Lower leg skin (tissue), 4 donors: ENCODE measurements at regions not wholly inside any gene's neighbourhood (a gene's known extent, or its start where the extent isn't known, plus 50 kb on each side); places are given as distances from the start of the nearest gene placed in this dataset.
"Not testable (repeated sequence)": the region's sequence is repeated elsewhere in the genome, so short reads cannot be mapped to it uniquely, and the experiment has no call there.

Experiments
- DNase-seq, 2 donors: peaks; one replicate each; pipeline ENCODE4 v3.0.0-alpha.2; 2019; ENCODE audit warnings: low spot score in 2 of 2
- H3K4me3 ChIP-seq: fragments of 200-600 bp; sonication (generic); 2 replicates; pipeline ENCODE4 v1.5.1; 2017; ENCODE audit warnings: mild to moderate bottlenecking, low read depth; ENCODE audit not compliant: poor library complexity, severe bottlenecking
- POLR2A ChIP-seq, 2 donors: fragments of 450-650 bp; IDR thresholded peaks; one replicate each; pipeline ENCODE4 v1.6.1; 2016 to 2017; ENCODE audit warnings: antibody characterized with exemption in 2 of 2, mild to moderate bottlenecking in 1 of 2, moderate library complexity in 1 of 2
- WGBS, 2 donors: methylation state at CpG; one replicate each; pipeline ENCODE4 v1.1.5; 2018; 5-methylcytosine and 5-hydroxymethylcytosine counted together
- intact Hi-C: fragments of 100-400 bp; cut with DNase I; formaldehyde crosslinking; loops from one replicate; pipeline ENCODE4 v1.15.0; 2023; ENCODE audit warnings: low total_unique reads
- TF ChIP-seq, protein P1 (sequence below), 3 donors: fragments of 450-650 bp; IDR thresholded peaks; one replicate each; pipeline ENCODE4 v1.5.1; 2016; ENCODE audit warnings: antibody characterized with exemption in 3 of 3, mild to moderate bottlenecking in 3 of 3, moderate library complexity in 2 of 3

DNA sequence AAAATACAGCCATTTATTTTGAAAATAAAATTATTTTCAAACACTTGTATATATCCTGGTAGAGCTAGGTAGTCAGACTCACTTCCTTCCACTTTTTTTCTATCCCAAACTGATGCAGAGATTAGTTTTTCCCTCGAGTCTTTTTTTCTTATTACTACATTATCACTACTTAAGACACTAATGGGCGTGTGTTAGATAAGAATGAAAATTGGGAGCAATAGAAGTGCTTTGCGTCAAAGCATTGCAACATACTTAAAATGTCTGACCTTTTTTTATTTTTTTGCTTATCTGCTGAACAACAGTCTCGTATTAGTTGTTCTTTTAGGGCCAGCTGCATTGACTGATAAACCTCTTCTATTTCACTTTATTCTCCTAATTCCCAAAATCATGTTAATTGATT is 1278.7 kb downstream of the CDH12 start:
- WGBS, 2 donors, result 51 to 56% methylated on average over 4 of the region's 4 CpGs
- no peak for DNase-seq
- TF ChIP-seq, protein P1, sequence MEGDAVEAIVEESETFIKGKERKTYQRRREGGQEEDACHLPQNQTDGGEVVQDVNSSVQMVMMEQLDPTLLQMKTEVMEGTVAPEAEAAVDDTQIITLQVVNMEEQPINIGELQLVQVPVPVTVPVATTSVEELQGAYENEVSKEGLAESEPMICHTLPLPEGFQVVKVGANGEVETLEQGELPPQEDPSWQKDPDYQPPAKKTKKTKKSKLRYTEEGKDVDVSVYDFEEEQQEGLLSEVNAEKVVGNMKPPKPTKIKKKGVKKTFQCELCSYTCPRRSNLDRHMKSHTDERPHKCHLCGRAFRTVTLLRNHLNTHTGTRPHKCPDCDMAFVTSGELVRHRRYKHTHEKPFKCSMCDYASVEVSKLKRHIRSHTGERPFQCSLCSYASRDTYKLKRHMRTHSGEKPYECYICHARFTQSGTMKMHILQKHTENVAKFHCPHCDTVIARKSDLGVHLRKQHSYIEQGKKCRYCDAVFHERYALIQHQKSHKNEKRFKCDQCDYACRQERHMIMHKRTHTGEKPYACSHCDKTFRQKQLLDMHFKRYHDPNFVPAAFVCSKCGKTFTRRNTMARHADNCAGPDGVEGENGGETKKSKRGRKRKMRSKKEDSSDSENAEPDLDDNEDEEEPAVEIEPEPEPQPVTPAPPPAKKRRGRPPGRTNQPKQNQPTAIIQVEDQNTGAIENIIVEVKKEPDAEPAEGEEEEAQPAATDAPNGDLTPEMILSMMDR (IDR thresholded peaks at IDR 0.05), result no peak
- intact Hi-C loops, result no loop called here
- no peak overlapping the region for H3K4me3 ChIP-seq

DNA sequence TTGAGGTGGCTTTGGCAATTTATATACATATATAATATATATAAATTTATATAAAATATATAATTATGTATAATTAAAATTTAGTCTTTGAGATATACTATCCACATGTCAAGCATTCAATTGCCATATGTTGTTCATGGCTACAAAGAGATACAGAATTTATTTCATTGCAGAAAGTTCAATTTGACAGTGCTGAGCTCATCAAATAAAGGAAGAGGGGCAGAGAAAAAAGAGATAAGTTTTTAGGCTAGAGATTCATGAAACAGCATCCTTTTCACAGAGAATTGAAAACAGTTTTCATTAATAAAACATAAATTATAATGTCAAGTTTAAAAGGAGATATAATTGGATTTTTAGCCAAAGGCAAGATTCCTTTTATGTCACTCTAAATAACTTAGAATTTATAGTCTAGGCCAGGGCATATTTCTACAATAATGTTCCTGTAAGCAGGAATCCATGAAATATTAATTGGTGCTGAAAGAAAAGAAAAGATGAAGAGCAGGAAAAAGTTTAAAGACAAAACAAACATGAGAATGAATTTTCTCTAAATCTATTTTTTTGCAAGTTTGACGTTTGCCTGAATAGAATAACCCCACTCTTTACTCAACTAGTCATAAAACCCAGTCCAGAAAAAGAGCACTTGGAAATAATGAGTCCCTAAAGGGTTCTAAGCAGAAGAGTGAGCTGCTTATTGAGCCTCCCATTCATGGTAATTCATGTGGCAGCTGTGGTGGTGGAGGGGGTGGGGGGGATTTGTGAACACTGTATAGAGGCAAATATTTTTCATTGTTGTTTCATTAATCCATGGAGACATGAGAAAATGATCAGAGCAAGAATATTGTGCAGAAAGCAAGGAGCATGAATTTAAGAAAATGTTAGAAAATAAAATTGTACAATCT is 1279.5 kb downstream of the CDH12 start:
- no peak for TF ChIP-seq POLR2A (IDR thresholded peaks at IDR 0.05)
- TF ChIP-seq, protein P1 (IDR thresholded peaks at IDR 0.05), result no peak
- WGBS, 2 donors, result 23 to 24% methylated on average over 1 of the region's 1 CpG
- H3K4me3 ChIP-seq, result no peak overlapping the region
- intact Hi-C loops, result no loop called here
- DNase-seq, result no peak

DNA sequence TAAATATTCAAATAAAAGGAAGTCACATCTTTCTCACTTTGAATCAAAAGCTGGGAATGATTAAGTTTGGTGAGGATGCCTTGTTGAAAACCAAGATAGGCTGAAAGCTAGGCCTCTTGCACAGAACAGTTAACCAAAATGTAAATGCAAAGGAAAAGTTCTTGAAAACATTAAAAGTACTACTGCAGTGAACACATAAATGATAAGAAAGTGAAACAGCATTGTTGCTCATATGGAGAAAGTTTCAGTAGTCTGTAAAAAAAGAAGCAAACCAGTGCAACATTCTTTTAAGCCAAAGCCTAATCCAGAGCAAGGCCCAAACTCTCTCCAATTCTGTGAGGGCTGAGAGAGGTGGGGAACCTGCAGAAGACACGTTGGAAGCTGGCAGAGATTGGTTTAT is 1281.9 kb downstream of the CDH12 start:
- WGBS, 2 donors, result 76 to 86% methylated on average over 1 of the region's 1 CpG
- H3K4me3 ChIP-seq, intact Hi-C loops, DNase-seq: not testable (repeated sequence)

DNA sequence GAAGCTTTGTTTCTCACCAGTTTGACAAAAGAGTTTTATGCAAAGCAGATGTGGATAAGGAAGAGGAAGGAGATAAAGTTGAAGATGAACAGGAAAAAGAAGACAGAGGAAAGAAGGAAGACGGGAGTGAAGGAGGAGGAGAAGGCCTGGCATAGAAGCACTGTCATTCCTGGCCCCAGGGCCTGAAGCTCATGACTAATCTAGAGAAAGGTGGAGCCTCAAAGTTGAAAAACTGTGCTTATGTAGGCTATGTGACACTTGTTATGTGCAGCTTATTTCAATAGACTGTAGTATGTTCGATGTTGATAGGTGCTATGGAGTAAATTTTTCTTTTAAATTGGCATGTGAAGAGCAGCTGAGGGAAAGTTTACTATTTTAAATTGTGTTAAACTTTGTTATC is 1294.0 kb downstream of the CDH12 start:
- H3K4me3 ChIP-seq, intact Hi-C loops: not testable (repeated sequence)
- WGBS, 2 donors, result 47 to 49% methylated on average over 2 of the region's 2 CpGs
- DNase-seq, result peak in 1 of 2 donors; percentile 15

DNA sequence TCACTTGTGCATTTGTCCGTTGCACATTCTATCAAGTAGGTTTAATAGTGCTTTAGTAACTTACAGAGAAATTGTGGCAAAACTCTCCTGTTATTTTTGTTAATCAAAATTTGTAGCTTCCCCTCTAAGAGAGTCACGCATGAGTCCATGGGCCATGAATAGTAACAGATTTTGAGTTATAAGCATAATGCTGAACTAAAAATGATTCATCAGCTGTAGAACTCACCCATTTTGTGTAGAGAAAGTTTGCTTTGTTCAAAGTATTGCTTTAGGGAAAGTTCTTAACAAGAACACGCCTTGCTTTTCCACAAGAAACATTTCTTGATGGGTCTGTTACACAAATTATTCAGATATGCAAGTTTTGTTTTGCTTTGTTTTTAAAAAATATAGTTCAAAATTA is 1300.9 kb downstream of the CDH12 start:
- H3K4me3 ChIP-seq, intact Hi-C loops, DNase-seq: not testable (repeated sequence)
- WGBS, 2 donors, result 64 to 82% methylated on average over 2 of the region's 3 CpGs

DNA sequence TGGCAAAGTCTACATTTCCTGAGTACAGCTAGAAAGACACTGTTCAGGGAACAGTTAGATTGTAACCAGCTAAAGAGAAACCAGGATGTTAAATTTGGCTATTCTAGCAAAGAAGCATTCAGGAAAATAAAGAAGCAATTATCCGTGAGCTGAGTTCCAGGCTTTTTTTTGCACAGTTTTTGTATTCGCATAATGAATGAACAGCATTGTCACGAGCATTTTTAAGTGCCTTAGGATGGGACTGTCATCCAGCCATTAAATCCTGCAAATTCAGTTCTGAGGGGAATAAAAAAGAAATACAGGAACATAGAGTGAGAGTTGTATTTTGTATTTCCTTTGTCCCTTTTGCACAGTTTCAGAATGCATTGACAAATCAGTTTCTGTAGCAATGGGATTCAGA is 1302.2 kb downstream of the CDH12 start:
- DNase-seq, intact Hi-C loops, H3K4me3 ChIP-seq: not testable (repeated sequence)
- WGBS, 2 donors, result 83 to 87% methylated on average over 3 of the region's 3 CpGs

DNA sequence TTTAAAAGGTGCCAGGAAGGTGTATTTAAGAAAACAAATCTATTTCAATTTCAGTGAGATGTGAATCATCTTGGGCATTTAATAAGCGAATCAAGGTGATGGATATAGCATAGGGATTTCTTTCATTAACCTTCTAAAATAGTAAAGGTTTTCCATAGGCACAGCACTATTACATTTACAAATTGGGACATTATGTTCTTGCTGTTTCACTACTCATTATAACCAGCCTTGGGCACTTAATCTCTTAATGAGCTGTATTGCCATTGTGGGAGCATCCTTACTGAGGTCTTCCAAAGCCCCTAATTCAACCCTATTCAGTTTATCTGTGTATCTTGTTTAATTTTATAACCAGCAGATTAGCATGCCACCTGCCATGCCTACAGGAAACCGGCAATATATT is 1305.5 kb downstream of the CDH12 start:
- H3K4me3 ChIP-seq, DNase-seq, intact Hi-C loops: not testable (repeated sequence)
- WGBS, 2 donors, result 94 to 96% methylated on average over 2 of the region's 2 CpGs

DNA sequence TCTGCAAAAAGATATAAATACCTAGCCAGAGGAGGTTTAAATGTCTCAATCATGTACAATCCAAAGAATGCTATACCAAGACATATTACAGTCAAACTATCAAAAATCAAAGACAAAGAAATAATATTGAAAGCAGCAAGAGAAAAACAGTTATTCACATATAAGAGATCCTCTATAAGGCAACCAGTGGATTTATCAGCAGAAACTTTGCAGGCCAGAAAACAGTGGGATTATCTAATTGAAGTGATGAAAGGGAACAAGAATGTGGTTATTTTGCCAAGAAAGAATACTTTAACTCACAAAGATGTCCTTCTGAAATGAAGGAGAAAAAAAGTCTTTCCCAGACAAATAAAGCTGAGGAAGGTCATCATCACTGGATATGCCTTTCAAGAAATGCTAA is 1318.0 kb downstream of the CDH12 start:
- intact Hi-C loops, DNase-seq, H3K4me3 ChIP-seq: not testable (repeated sequence)

DNA sequence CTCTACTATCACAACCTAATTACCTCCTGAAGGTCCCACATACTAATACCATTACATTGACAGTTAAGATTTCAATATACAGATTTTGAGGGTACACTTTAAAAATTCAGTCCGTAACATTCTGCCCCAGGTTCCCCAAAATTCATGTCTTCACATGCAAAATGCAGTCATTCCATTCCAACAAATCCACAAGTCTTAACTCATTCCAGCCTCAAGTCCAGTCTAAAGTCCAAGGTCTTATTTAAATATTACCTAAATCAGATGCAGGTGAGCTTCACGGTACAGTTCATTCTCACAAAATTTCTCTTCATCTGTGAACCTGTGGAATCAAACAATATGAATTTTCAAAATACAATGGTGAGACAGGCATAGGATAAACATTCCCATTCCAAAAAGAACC is 1332.0 kb downstream of the CDH12 start:
- DNase-seq, H3K4me3 ChIP-seq, intact Hi-C loops: not testable (repeated sequence)
- WGBS, 2 donors, result 88 to 94% methylated on average over 2 of the region's 2 CpGs

DNA sequence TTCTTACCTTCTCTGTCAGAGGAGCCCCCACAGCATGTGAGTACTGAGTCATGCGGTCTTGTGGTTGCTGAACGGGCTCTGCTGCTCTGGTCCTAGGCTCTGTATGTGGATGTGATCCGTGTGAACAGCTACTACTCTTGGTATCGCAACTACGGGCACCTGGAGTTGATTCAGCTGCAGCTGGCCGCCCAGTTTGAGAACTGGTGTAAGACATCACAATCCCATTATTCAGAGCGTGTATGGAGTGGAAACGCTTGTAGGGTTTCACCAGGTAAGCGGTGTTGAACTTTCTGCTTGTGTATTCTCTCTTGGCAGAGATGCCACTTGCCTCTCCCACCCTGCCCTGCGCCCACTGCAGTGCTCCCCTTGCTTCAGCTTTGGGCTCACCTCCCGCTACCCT is 1356.2 kb downstream of the CDH12 start:
- intact Hi-C loops, H3K4me3 ChIP-seq, DNase-seq: not testable (repeated sequence)
- 72 to 97% methylated on average over 3 to 6 of the region's 11 CpGs for WGBS, 2 donors

DNA sequence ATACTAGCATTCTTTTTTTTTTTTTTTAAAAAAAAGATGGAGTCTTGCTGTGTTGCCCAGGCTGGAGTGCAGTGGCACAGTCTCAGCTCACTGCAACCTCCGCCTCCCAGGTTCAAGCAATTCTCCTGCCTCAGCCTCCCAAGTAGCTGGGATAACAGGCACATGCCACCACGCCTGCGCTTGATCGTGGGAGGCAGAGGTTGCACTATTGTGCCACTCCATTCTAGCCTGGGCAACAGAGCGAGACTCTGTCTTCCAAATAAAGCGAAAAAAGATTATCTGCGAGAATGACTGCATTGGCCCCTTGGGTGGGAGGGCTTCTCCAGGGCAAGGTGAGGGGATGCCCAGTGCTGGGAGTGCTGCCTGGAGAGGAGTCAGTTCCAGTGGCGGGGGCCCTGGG is 1357.1 kb downstream of the CDH12 start:
- DNase-seq, H3K4me3 ChIP-seq, intact Hi-C loops: not testable (repeated sequence)
- 91% methylated on average over 8 of the region's 8 CpGs for WGBS, 2 donors

DNA sequence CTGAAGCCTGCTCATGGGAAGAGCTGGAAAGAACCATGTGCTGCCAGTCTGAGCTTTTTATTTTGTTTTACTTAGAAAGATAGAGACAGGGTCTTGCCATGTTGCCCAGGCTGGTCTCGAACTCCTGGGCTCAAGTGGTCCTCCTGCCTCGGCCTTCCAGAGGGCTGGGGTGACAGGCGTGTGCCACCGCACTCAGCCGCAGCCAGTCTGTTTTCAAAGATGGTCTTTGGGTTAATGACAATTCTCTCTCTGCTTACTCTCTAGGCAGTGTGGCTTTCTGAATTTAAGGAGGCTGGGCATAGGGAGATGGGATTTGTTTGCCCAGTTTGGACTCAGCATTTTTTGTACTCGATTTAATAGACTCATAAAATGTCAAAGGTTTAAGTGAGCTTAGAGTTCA is 1357.9 kb downstream of the CDH12 start:
- WGBS, 2 donors, result 89 to 94% methylated on average over 6 of the region's 6 CpGs
- DNase-seq, H3K4me3 ChIP-seq, intact Hi-C loops: not testable (repeated sequence)

DNA sequence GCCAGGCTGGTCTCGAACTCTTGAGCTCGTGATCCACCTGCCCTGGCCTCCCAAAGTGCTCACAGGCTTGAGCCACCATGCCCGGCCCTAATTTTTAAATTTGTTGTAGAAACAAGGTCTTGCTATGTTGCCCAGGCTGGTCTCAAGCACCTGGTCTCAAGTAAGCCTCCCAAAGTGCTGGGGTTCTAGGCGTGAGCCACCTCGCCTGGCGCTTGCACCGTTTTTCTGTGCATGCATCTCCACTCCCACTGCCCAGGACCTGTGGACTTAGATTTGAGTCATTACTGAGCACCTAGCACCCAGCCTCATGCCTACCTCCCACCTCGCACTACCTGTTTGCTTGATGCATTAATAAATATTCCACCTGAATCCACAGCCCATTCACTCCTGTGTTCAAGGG is 1359.1 kb downstream of the CDH12 start:
- DNase-seq, intact Hi-C loops, H3K4me3 ChIP-seq: not testable (repeated sequence)
- 94 to 95% methylated on average over 4 to 8 of the region's 8 CpGs for WGBS, 2 donors
